Cardiac fibroblast (primary cell): ENCODE measurements at regions not wholly inside any gene's neighbourhood (a gene's known extent, or its start where the extent isn't known, plus 50 kb on each side); places are given as distances from the start of the nearest gene placed in this dataset.
A peak's percentile ranks its signal among the peaks of the same experiment; 100 is the strongest.

Experiments used
- DNase-seq, 2 donors: peaks; one replicate each; pipeline versions ENCODE4 v3.0.0 to v3.0.0-alpha.2; 2010; ENCODE audit warnings: low read depth in 2 of 2
- H3K4me3 ChIP-seq, 2 donors: replicated peaks in 1 of 2; 1 replicate in 1 of 2; 2 replicates in 1 of 2; pipeline ENCODE4 v1.5.1; 2011; ENCODE audit warnings: low read depth in 2 of 2, low read length in 2 of 2, mild to moderate bottlenecking in 2 of 2, moderate library complexity in 1 of 2
- CTCF ChIP-seq: IDR thresholded peaks from one replicate; pipeline ENCODE4 v1.5.1; 2011; ENCODE audit warnings: low read depth, mild to moderate bottlenecking, low read length, inconsistent platforms

- H3K4me3 ChIP-seq, result no peak overlapping the region
- no peak for TF ChIP-seq CTCF
- no peak for DNase-seq
Measured at GRCh38 chr5:112628214-112628980, 109.3 kb upstream of the APC start.

GRCh38 chr5:112630246-112631009 is 107.3 kb upstream of the APC start:
- H3K4me3 ChIP-seq, result no peak overlapping the region
- peak in 1 of 2 donors; percentile 17 for DNase-seq
- no peak for TF ChIP-seq CTCF

GRCh38 chr5:112634166-112634565 is 103.5 kb upstream of the APC start:
- no peak for DNase-seq
- no peak for TF ChIP-seq CTCF
- H3K4me3 ChIP-seq, result no peak overlapping the region

- no peak for DNase-seq
- no peak overlapping the region for H3K4me3 ChIP-seq
- TF ChIP-seq CTCF, result no peak
Measured at GRCh38 chr5:112634796-112635195, 102.9 kb upstream of the APC start.

- no peak for TF ChIP-seq CTCF
- no peak overlapping the region for H3K4me3 ChIP-seq
- DNase-seq, result peak in 1 of 2 donors; percentile 6
Measured at GRCh38 chr5:112635276-112635675, 102.4 kb upstream of the APC start.

- H3K4me3 ChIP-seq, result no peak overlapping the region
- no peak for TF ChIP-seq CTCF
- no peak for DNase-seq
Measured at GRCh38 chr5:112635771-112636731, 101.6 kb upstream of the APC start.
